GM19455 (cell line): ENCODE measurements at regions not wholly inside any gene's neighbourhood (a gene's known extent, or its start where the extent isn't known, plus 50 kb on each side); places are given as distances from the start of the nearest gene placed in this dataset.

Experiments used
- ATAC-seq: cut with Tn5 transposase; IDR thresholded peaks from one replicate; pipeline ENCODE4 v1.9.1; 2021; ENCODE audit not compliant: unreplicated experiment

DNA sequence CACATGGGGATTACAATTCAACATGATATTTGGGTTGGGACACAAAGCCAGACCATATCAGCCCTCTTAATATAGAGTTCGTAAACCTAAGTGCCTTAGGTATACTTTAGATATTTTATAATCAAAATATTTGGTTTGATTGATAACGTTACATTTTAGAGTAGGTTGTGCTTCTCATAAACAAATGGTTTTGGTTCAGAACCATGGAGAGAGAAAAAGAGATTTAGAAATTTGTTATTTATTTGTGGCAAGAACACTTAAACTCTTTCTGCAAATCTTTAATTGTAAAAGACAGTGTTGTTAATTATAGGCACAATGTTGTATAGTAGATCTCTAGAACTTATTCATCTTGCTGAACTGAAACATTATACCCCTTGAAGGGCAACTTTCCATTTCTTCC is 298.8 kb downstream of the TENT4A start:
- no peak for ATAC-seq

DNA sequence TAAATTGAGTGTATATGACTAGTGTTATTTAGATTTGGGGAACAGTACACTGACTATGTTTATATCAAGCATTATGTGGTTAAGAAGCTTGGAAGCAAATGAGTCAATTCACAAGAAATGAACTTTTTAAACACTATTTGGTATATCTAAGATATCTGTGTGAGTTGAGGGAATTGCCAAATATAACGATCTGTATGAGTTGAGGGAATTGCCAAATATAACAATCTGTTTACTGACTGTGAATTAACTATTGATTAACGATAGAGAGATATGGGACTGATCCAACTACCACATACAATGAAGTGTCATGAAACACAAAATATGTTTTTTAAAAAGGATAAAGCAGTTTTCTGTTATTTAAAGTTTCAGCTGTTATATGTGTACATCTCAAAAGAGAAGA is 301.4 kb downstream of the TENT4A start:
- ATAC-seq, result no peak

DNA sequence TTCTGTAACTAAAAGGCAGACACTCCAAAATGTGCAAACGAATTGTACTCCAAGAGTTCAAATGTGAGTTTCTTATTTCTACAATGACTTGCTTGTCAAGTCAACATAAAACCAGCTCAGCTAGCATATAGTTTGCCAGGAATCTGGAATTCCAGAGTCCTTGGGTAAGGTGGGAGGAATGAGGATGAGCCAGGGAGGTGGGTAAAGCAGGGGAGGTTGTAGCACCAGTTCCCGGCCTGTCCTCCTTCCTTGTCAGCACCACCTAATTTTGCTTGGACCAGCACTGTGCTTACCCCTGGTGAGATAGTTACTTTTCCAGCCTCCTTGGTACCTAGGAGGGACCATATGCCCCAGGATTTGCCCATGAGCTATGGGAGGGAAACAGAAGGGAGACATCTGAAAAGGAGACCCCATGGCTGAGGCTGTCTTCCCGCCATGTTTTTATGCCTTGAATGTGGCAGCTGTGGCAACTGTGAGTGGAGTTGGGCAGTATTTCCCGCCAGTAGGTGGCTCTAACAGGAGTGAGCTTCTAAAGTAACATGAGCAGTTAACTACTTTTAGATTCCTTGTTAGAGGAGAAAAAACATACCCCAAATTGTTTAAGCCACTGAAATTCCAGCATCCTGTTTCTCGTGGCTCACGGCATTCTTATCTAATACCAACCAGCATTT is 302.5 kb downstream of the TENT4A start:
- no peak for ATAC-seq

DNA sequence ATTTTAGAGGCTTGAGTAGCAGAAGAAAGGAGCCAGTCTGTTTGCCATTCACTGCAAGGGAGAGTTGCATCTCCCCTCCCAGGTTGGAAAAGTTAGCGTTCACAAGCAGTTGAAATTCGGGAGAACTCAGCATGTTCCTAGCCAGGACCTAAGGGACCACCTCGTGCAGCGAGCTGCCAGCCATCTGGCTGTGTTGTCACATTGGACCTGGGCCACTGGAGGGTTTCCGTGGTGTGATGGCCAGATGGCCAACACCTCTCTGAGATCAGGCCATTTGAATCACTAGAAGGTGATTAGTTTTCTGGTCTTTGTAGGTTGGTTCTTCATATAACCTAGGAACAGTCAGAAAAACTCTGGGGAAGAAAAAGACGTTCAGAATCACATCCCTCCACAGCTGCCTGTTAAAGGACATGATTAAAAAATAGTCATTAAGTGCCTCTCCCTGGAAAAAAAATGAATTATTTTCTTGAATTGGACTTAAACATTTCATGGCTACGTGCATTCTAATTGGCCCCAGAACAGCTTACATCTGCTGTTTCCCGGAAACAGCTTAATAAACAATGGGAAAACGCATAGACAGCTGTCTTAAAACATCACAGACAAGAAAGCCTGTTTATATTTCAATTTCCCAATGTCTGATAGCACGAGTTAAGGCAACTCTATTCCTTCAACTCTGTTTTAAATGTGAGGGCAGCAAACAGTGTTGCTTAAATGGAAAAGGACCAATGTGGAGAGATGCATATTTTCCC is 303.9 kb downstream of the TENT4A start:
- no peak for ATAC-seq

DNA sequence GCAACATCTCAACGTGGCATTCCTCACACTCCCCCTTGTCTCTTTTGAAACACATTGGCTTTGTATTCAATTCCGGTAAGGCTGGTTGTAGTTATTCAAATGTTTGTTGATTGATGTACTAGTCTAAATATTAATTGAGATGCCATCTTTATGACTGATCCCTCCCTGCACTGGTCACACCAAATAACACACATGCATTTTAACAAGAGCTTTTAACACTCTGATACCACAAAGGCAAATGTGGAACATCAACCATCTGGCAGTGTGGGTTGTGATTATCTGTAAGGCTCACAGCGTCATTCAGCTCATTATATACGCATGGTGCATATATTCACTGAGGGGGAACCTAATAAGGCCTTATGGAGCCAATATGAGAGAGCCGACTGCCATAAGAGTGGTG is 305.0 kb downstream of the TENT4A start:
- no peak for ATAC-seq

DNA sequence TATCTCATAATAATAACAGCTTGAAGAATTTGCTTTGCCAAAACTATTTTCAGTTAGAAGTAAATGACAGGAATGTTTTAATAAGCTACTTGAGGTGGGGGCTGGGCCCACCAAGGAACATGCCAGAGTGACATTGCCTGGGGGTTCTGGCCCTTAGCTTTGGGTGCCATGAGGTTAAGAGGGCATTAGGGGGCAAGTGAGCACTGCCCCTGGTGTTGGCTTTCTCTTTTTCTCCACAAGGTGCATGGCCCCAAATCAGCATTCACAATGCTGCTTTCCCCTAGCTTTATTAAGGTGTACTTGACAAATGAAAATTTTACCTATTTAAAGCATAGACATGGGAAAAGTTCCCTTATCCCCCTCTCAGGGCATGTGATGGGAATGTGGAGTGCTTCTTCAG is 305.4 kb downstream of the TENT4A start:
- no peak for ATAC-seq

DNA sequence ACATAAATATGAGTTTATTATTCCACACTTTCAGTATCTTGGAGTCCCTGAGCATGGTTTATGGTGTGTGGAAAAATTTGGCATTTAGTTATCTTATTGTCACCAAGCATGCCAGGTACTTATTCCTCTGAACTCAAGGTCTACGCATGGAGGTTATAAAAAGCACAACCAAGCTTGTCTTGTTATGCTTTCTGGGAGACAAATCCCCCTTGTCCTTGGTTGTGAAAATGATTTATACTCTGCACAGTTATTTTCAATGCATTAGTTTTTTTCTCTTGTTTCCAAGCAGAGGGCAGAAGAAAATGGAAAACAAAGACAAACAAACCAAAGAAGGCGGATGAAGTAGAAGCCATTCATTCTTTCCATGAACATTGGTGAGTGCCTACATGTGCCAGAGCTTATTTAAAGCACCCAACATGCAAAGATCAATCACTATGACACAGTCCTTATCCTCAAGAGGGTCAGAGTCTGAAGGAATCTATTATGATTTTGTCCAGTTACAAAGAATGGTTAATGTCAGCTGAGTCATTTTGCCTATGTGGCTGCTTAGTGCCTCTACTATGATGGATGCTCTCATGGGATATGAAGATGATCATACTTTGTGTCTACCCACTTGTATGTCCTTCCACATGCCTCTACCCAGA is 323.1 kb downstream of the TENT4A start:
- no peak for ATAC-seq

DNA sequence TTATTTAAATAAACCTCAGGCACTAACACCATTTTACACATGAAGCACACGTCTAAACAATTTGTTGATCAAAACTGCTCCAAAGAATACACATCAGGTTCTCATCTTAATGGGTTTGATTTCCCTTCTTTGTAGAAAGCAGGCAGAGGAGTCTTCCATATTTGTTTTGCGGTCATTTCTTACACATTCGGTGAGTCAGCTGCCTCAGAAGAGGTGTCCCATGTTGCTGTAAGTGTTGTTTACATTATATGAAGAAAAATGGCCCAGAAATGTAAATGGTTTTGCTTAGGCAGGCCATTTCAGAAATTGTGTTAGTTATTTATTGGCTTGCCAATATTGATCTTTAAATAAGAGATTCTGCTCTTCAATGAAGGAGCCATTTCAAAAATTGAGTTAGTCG is 325.8 kb downstream of the TENT4A start:
- no peak for ATAC-seq

DNA sequence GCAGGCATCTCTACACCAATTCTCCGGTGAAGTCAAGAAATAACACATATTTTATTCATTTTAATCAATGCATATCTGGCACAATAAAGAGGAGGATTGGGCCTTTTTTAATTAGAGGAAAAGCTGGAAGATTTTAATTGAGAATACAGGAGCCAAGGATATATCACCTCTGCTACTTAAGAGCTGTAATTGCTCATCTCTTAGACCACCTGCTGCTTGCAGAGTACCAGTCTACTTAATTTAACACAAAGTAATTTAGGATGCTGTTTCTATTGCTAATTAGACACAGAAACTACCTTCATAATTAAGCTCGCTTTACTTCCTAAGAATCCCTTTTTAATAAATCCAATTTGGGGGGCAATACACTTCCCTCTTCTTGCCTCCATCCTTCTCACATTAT is 326.9 kb downstream of the TENT4A start:
- ATAC-seq, result no peak

DNA sequence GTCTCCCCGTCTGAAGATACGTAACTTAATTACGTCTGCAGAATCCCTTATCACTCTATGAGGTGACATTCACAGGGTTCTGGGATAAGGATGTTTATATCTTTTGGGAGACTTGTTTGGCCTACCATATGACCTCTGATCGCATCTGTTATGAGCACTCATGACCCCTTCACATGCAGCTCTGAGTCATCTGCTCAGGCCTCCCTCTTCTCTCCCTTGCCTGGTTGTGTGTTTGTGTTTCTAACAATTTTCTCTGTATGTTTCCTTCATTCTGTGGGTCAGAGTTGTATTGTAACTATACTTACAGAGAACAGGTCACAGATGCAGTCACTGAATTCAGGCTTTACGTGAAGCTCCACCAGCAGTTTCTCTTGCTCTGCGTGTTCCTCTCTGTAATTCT is 330.6 kb downstream of the TENT4A start:
- no peak for ATAC-seq

DNA sequence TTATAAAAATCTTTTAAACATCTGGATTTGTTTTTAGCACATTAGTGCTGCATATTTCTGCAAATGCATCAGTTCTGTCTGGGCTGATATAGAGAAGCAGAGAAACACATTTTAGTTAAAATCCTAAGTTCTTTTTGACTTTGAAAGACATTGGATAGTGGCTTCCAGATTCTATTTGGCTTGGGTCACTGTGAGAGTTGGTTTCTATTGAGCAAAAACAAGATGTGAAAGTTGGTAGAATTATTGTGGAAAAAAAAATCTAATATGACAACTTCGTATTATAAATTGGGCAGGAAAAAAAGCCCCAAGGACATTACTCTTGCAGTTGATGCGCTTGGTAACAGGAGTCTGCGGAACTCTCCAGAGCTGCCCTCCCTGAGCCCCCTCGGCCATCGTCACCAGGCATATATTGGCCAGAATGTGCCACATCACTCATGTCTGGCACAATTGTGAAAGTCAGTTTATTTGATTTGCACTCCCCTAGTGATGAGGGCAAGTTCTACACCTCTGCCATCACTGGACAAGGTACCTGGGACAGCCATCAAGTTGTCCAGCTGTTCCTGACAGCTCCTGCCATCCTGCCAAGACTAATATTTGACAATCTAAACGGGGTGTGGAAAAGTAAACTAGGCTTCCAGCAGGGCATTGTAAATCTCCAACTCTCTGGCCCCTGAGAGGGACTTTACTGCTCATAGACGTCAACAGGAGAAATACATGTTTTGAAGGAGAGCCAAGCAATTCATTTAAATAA is 334.5 kb downstream of the TENT4A start:
- no peak for ATAC-seq

DNA sequence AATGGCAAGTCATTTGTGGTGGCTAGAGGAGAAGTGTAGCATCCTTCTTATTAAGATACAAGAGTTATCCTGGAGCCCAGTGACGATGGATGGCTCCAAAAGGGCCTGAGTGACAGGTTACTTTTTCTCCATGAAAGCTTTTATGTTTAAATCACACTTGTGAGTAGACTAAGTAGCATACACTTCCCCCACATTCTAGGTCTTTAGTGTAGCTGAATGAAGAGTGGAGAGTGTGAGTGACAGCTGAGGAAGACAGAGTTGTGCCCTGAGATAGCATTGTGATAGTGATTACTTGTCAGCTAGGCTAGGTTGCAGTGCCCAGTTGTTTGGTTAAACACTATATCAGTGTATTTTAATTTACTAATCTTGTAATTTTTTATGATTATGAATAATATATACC is 337.8 kb downstream of the TENT4A start:
- ATAC-seq, result no peak

DNA sequence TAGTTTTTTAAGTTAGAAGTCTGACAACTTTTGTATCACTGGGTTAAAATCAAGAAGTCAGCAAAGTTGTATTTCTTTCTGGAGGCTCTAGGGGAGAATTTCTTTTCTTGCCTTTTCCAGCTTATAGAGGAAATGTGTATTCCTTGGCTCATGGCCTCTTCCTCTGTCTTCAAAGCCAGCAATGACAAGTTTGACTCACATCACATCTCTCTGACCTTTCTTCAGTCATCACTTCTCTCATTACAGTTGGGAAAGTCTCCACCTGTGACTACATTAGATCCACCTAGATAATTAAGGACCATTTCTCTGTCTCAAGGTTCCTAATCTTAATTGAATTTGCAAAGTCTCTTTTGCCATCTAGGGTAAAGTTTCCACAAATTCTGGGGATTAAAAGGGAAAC is 339.9 kb downstream of the TENT4A start:
- no peak for ATAC-seq

DNA sequence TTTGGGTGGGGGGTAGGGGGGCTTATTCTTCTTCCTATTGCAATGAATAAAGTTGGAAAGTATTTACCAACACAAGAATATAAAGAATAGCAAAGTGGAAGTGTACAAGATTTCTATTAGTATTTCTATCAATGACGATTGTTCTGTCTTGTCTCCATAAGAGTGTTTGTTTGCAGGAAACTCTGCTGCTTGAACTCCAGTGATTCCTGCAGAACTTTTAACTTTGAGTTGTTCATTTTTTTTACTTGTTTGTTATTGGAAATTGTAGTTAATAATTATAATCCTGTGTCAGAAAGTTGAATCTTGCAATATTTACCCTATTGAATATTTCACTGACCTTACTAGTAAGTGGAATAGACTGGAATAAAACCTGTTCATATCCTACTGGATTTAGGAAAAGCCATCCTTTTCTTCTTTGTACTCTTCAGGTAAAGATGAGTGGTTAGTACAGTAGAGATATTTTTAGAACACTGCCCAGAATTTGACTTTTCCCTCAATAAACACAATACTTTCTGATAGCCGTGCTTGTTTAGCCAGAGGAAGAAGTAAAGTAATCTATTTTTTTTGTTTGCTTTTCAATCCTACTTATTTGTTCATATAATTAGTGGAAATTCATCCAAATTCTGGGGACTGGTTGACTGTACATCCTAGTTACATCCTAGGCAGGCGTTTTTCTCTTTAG is 340.4 kb downstream of the TENT4A start:
- ATAC-seq, result no peak

DNA sequence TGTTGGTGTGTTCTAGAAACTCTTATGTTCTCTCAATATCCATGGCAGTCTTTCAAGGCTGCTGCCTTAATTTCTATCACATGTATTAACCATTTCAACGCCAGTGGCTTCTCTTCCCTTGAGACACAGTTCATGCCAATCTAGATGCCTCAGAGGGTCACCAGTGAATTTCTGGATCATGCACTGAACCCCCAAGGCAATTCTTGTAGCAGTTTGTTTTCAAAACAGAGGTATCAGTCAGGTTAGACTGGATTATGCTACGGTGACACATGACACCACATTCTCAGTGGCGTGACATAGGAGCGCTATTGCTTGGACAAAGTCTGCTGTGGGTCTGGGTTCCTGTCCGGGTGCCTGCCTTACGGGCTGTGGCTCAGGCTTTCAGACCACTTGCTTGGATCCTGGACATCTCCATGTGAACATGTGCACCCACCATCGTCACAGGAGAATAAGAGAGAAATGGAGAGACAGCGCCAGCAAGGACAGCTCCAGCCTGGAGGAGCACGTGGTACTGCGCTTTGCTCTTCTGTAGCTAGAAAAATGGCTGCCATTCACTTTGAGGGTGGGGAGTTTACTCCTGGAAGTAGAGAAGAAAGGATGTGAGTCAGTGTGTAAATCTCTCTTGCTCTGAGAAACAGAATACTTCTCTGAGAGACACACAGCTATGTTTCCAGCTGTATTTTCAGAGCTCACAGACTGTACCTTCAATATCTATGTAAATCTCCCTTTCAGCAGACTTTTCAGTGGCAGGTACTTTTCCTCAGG is 329.3 kb upstream of the ADCY2 start:
- no peak for ATAC-seq

DNA sequence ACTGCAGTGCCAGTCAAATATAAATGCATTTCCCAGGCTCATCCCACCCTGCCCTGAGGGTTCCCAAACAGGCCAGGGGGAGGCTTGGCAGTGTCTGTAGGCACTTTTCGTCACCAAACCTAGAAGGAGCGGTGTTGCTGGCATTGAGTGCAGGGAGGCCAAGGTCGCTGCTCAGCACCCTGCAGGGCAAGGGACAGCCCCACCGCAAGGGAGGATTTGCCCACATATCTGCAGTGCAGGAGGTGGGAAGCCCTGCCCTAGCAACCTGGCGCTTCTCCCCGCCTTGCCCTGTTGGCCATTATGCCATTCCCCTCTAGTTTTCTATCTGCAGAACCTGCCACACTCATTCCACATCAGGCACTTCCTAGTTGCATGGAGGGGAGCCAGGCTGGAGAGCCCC is 327.8 kb upstream of the ADCY2 start:
- no peak for ATAC-seq

DNA sequence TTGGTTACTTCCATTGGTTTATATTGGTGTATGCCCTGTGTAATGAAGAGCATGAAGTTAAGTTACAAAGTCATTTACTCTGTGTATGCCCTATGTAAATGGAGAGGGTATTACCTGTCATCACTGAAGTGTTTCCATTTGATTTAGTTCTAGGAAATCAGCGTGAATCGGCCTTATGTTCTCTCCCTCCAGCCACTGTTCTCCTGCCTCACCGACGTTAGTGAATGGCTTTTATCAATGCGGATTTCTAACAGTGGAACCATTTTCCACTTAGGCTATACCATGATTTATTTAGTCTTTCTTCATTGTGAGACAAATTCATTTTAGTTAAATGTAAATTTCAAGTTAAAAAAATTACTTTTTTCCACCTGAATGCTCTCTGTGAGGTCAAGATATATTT is 327.0 kb upstream of the ADCY2 start:
- no peak for ATAC-seq

DNA sequence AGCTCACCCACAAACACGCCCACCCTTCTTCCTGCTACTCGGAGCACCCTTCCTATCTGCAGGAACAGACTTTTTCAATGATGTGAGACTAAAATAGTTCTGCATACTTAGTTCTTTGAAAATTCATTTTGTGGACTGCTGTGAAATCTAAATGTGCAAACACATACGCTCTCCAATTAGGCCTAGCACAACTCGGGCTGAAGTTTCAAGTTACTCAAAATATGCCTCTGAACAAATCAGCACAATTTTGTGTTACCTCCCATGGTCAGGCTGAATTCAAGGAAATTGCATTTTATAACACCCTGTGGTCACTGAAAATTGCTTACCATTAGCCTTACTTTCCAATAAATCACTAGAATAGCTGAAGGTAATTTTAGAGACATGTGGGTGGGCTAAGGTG is 323.8 kb upstream of the ADCY2 start:
- no peak for ATAC-seq

DNA sequence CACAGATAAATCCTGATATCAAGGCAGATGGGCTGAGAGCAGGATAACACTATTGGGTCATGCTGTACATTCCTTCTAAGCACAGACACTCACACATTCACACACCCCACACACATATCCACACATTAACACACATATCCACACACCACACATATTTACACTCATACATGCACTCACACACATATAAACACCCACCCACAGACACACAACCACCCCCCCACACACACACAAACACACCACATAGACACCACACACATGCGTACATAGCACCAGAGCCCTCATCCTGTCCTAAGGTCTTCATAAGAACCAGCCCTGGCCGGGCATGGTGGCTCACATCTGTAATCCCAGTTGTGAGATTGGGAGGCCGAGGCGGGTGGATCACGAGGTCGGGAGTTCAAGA is 322.3 kb upstream of the ADCY2 start:
- no peak for ATAC-seq

DNA sequence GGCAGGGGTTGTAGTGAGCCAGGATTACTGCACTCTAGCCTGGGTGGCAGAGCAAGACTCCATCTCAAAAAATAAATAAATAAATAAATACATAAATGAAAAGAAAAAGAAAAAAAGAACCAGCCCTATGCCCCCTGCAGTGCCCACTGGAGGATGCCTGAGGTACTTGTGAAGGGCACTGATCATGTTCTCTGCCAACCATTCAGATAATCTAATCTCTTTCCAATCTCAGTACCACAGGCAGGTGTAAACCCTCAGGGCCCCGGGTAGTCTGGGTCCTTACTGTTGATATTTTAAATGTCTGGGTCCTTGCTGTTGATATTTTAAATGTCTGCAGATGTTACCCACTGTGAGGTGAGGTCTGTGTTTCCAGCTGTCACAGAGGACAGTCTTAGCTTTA is 321.8 kb upstream of the ADCY2 start:
- no peak for ATAC-seq
